BJ (cell line): ENCODE measurements at regions not wholly inside any gene's neighbourhood (a gene's known extent, or its start where the extent isn't known, plus 50 kb on each side); places are given as distances from the start of the nearest gene placed in this dataset.

Experiments used
- CTCF ChIA-PET: fragments of 350-600 bp; formaldehyde crosslinking; extraction: SDS; loops from one replicate; lab custom pipeline; 2021; ENCODE audit warnings: antibody characterized with exemption, inconsistent platforms; lab: Yijun Ruan, JAX
- POLR2A ChIA-PET: fragments of 300-600 bp; sonication (Branson Sonifier 250); formaldehyde crosslinking; extraction: SDS; loops from one replicate; lab custom pipeline; 2021; ENCODE audit warnings: antibody characterized with exemption; lab: Charles Lee
- DNase-seq: peaks from one replicate; pipeline ENCODE4 v3.0.0-alpha.2; 2011; ENCODE audit warnings: low read depth
- H3K27me3 ChIP-seq: 2 replicates; pipeline ENCODE4 v1.6.0; 2011; ENCODE audit warnings: low read length; ENCODE audit not compliant: control insufficient read depth, insufficient read depth
- H3K36me3 ChIP-seq: 2 replicates; pipeline ENCODE4 v1.5.1; 2011; ENCODE audit warnings: low read length; ENCODE audit not compliant: control insufficient read depth, insufficient read depth
- H3K4me3 ChIP-seq: 2 replicates; pipeline ENCODE4 v1.5.1; 2011; ENCODE audit warnings: low read depth, mild to moderate bottlenecking, control low read depth, low read length
- TF ChIP-seq, protein P1 (sequence below): IDR thresholded peaks from 2 replicates; pipeline ENCODE4 v1.5.1; 2011; ENCODE audit warnings: low read depth, mild to moderate bottlenecking, control low read depth, inconsistent platforms, low read length, moderate library complexity; ENCODE audit not compliant: insufficient read depth

DNA sequence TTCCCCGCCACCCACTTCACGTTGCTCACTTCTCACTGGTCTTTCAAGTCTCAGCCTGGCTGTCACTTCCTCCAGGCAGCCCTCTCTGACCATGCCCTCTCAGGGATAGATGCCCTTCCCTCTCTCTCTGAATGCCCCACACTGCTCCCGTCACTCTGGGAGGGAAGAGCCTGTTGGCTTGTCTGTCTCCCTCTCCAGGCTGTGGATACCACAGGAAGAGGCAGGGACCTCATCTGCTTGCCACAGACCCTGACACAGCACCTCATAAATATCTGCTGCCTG, 93.1 kb downstream of the OAT start:
- ChIA-PET CTCF (interaction anchor here (1.8 kb wide), 1 partner anchor 64 kb away, joined by 5 read pairs; no protein-coding TSS in a partner anchor), POLR2A (no interaction called here)
- Histone ChIP-seq H3K36me3 (no peaks in the 10 kb centered on the region), H3K4me3 (no peak overlapping the region), H3K27me3 (no peaks in the 10 kb centered on the region; the same call in 1 of the 2 replicates)
- TF ChIP-seq, protein P1, sequence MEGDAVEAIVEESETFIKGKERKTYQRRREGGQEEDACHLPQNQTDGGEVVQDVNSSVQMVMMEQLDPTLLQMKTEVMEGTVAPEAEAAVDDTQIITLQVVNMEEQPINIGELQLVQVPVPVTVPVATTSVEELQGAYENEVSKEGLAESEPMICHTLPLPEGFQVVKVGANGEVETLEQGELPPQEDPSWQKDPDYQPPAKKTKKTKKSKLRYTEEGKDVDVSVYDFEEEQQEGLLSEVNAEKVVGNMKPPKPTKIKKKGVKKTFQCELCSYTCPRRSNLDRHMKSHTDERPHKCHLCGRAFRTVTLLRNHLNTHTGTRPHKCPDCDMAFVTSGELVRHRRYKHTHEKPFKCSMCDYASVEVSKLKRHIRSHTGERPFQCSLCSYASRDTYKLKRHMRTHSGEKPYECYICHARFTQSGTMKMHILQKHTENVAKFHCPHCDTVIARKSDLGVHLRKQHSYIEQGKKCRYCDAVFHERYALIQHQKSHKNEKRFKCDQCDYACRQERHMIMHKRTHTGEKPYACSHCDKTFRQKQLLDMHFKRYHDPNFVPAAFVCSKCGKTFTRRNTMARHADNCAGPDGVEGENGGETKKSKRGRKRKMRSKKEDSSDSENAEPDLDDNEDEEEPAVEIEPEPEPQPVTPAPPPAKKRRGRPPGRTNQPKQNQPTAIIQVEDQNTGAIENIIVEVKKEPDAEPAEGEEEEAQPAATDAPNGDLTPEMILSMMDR, result no peak
- no peak for DNase-seq

DNA sequence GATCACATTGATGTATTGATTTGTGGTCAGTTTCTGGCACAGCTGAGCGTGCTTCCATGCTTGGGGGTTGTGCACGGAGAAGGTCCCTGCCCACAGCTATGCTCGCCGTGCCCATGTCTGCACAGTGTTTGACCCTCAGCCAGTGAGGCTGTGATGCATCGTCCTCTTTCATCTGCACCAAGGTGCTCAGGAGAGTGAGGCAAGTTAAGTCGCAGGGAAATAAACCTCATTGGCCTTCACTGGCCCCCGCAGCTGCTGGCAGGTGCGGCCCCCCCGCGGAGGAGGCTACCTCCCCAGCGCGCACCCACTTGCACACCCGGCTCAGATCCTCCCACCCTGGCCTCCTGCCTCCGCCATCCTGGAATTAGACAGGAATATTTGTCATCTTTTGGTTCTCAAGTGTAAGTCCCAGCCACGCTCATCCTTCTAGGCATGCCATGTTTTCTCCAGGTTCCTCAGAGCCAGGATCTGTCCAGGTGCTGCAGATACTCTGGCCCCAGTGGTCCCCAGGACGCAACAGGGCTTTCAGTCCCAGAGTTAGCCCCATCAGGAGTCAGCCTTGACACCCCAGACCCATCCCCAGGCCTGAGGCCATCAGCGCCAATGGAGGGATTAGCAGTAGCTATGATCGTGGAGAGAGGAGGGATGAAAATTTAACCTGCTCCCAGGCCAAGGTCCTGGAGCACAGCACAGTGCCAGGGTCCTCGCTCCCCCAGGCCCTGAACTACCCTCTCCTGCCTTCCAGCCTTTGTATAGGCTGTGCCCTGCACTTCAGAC, 93.7 kb downstream of the OAT start:
- ChIA-PET CTCF (no interaction called here), POLR2A (no interaction called here)
- DNase-seq, result no peak
- TF ChIP-seq, protein P1, result no peak
- H3K4me3 ChIP-seq, result no peak overlapping the region
- H3K27me3 ChIP-seq, result no peaks in the 10 kb centered on the region; the same call in 1 of the 2 replicates
- no peaks in the 10 kb centered on the region for H3K36me3 ChIP-seq

DNA sequence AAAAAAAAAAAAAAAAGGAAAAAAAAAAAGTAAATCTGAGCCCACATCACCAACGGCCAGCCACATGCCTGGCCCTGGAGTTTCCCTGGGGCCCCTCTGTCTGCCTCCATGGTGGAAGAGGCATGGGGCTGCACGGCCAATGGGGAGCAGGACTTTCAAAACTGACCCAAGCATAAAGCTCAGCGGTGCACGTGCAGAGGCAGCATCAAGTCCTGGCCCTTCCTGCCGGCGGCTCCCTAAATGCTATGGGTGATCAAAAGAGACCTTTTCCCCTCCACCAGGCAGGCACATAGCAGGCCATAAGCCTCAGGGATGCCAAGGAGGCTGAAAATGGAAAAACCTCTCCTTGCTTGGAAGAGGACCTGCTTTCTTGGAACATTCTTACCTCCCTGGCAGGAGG, 94.3 kb downstream of the OAT start:
- TF ChIP-seq, protein P1, result no peak
- H3K36me3 ChIP-seq, result no peaks in the 10 kb centered on the region
- H3K4me3 ChIP-seq, result no peak overlapping the region
- ChIA-PET CTCF (no interaction called here), POLR2A (interaction anchor here (0.7 kb wide), 1 partner anchor 15 kb away, joined by 16 read pairs; no protein-coding TSS in a partner anchor)
- no peak for DNase-seq
- H3K27me3 ChIP-seq, result no peaks in the 10 kb centered on the region; the same call in 1 of the 2 replicates

DNA sequence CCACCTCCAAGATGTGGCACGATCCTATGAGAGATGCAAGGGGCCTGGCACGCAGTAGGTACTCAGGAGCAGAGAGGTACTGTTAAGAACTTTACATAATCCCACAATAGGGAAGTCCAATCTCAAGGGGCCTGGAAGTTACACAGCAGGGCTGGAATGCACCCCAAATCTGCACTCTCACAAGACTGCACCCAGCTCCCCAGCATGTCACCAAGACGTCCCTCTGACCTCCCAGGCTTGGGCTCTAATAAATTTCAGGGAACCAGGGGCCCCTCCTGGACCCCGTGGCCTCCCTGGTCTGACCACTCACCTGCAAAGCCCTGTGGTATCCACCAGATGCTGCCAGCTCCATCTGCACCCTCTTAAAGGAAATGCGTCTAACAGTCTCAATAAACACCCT, 94.9 kb downstream of the OAT start:
- Histone ChIP-seq H3K36me3 (no peaks in the 10 kb centered on the region), H3K27me3 (no peaks in the 10 kb centered on the region; the same call in 1 of the 2 replicates), H3K4me3 (no peak overlapping the region)
- TF ChIP-seq, protein P1, result no peak
- ChIA-PET CTCF (no interaction called here), POLR2A (interaction anchor here (0.7 kb wide), 1 partner anchor 16 kb away, joined by 16 read pairs; no protein-coding TSS in a partner anchor)
- DNase-seq, result no peak

DNA sequence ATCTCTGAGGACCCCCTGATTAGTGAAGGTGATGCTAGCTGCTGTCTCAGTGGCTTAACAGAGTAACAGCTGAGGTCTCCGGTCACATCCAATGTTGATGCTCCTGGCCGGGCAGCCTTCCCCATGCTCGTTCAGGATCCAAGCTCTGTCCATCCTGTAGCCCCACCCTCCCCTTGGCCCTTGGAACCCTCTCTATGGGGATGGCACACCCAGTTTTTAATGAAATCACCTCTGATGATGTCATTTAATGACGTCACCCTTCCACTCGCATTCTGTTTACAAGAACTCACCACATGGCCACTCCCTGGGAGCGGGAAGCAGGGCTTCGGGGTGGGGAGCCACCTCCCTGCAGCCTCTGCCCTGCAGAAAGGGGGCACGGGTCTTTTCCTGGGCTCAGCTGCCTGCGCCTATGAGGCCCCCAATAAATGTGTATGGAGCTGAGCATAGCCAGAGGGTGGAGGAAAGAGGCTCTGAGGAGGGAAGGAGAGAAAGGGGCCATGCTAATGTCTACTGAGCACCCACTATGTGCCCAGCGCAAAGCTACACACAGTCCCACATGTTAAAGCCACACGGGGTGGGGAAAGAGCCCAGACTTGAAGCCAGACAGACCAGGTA, 95.5 kb downstream of the OAT start:
- no peaks in the 10 kb centered on the region for H3K36me3 ChIP-seq
- ChIA-PET POLR2A (no interaction called here), CTCF (no interaction called here)
- H3K27me3 ChIP-seq, result no peaks in the 10 kb centered on the region; the same call in 1 of the 2 replicates
- no peak for DNase-seq
- H3K4me3 ChIP-seq, result no peak overlapping the region
- TF ChIP-seq, protein P1, result no peak
